ENCODE measurements at regions not wholly inside any gene's neighbourhood (a gene's known extent, or its start where the extent isn't known, plus 50 kb on each side); places are given as distances from the start of the nearest gene placed in this dataset.

- Histone ChIP-seq H3K4me3 (no peak overlapping the region), H2AFZ (no peak overlapping the region), H3K9me2 (ENCODE audit: insufficient read depth) (peaks cover 12% of the 10 kb centered on the region), H3K27me3 (ENCODE audit: insufficient read depth) (no peaks in the 10 kb centered on the region), H3K36me3 (ENCODE audit: insufficient read depth) (no peaks in the 10 kb centered on the region), H3K4me1 (ENCODE audit: insufficient read depth) (peaks cover 23% of the 10 kb centered on the region), H3K27ac (ENCODE audit: low read depth) (no peak overlapping the region), H3K4me2 (no peak overlapping the region), H3K79me2 (replicated peaks; ENCODE audit: insufficient read depth) (no peaks in the 10 kb centered on the region), H4K20me1 (replicated peaks; ENCODE audit: insufficient read depth) (no peaks in the 10 kb centered on the region), H3F3A (replicated peaks; ENCODE audit: low read depth) (no peaks in the 10 kb centered on the region)
- DNase-seq (ENCODE audit: low spot score): no peak
- Mint-ChIP-seq H3K27ac (no peak overlapping the region), H3K4me3 (no peak overlapping the region), H3K4me1 (peaks cover 21% of the 10 kb centered on the region), H3K27me3 (ENCODE audit: insufficient read depth, low read depth, poor library complexity) (peaks cover 2% of the 10 kb centered on the region), H3K36me3 (ENCODE audit: low read depth) (no peaks in the 10 kb centered on the region), H3K9me3 (no peaks in the 10 kb centered on the region)
- no peak for ATAC-seq
- TF ChIP-seq EZH2phosphoT487 (IDR thresholded peaks at IDR 0.05; ENCODE audit: unreplicated experiment): no peak
- TF ChIP-seq ZNF462 (CRISPR knock-in tag; IDR thresholded peaks at IDR 0.05): no peak
- no peak for TF ChIP-seq JUNB (IDR thresholded peaks at IDR 0.05; ENCODE audit: unreplicated experiment)
- TF ChIP-seq ETS1 (IDR thresholded peaks at IDR 0.05): no peak
- TF ChIP-seq EZH2 (IDR thresholded peaks at IDR 0.05; ENCODE audit: low read depth, unreplicated experiment): no peak
- TF ChIP-seq ZNF331 (CRISPR knock-in tag; IDR thresholded peaks at IDR 0.05; ENCODE audit: low read depth): no peak
- no peak for TF ChIP-seq STAT1 (IDR thresholded peaks at IDR 0.05; ENCODE audit: unreplicated experiment)
- TF ChIP-seq REST (IDR thresholded peaks at IDR 0.05; ENCODE audit: unreplicated experiment): no peak
- no peak for TF ChIP-seq ZNF114 (CRISPR knock-in tag; IDR thresholded peaks at IDR 0.05)
- TF ChIP-seq NANOG (IDR thresholded peaks at IDR 0.05; ENCODE audit: borderline replicate concordance): no peak
- no peak for TF ChIP-seq CREB1 (CRISPR knock-in tag; IDR thresholded peaks at IDR 0.05; ENCODE audit: low read depth)
- TF ChIP-seq CTCF (conservative IDR thresholded peaks at IDR 0.05; ENCODE audit: low read depth in 2 of 2): no peak
- TF ChIP-seq POLR2AphosphoS5 (IDR thresholded peaks at IDR 0.05; ENCODE audit: low read depth): no peak
Observed at GRCh38 chr3:180181387-180181786, 144.7 kb upstream of the PEX5L start.

Measured in GM23338 (cell line).